ENCODE measurements at regions not wholly inside any gene's neighbourhood (a gene's known extent, or its start where the extent isn't known, plus 50 kb on each side); places are given as distances from the start of the nearest gene placed in this dataset.

GRCh38 chr9:78831726-78832125 lies 534.8 kb downstream of the PSAT1 start:
- TF ChIP-seq CTCF (IDR thresholded peaks at IDR 0.05; ENCODE audit: insufficient read depth, low read depth, low read length) (no peak), EZH2 (IDR thresholded peaks at IDR 0.05; ENCODE audit: insufficient read depth, low read length) (no peak)

Data from astrocyte (in vitro differentiated cells and primary cell).